Duodenal mucosa (tissue), 2 donors: ENCODE measurements at regions not wholly inside any gene's neighbourhood (a gene's known extent, or its start where the extent isn't known, plus 50 kb on each side); places are given as distances from the start of the nearest gene placed in this dataset.

Experiments used
- H3K27ac ChIP-seq: one replicate; pipeline ENCODE4 v1.7.0; 2013; ENCODE audit warnings: low read depth, low read length
- H3K27me3 ChIP-seq, 2 donors: one replicate each; pipeline ENCODE4 v1.7.0; 2013; ENCODE audit warnings: low read length in 2 of 2, control low read depth in 1 of 2; ENCODE audit not compliant: insufficient read depth in 2 of 2, control insufficient read depth in 1 of 2
- H3K36me3 ChIP-seq, 2 donors: one replicate each; pipeline ENCODE4 v1.7.0; 2013; ENCODE audit warnings: low read length in 2 of 2, control low read depth in 1 of 2; ENCODE audit not compliant: insufficient read depth in 2 of 2, control insufficient read depth in 1 of 2
- H3K4me1 ChIP-seq, 2 donors: one replicate each; pipeline ENCODE4 v1.7.0; 2013; ENCODE audit warnings: low read length in 2 of 2, control low read depth in 1 of 2; ENCODE audit not compliant: insufficient read depth in 2 of 2, control insufficient read depth in 1 of 2
- H3K4me3 ChIP-seq, 2 donors: one replicate each; pipeline ENCODE4 v1.7.0; 2013; ENCODE audit warnings: low read length in 2 of 2, low read depth in 1 of 2
- H3K9ac ChIP-seq, 2 donors: one replicate each; pipeline ENCODE4 v1.7.0; 2013; ENCODE audit warnings: low read length in 2 of 2, low read depth in 1 of 2
- H3K9me3 ChIP-seq, 2 donors: one replicate each; pipeline ENCODE4 v1.7.0; 2013; ENCODE audit warnings: low read length in 2 of 2, control low read depth in 1 of 2; ENCODE audit not compliant: control insufficient read depth in 1 of 2

DNA sequence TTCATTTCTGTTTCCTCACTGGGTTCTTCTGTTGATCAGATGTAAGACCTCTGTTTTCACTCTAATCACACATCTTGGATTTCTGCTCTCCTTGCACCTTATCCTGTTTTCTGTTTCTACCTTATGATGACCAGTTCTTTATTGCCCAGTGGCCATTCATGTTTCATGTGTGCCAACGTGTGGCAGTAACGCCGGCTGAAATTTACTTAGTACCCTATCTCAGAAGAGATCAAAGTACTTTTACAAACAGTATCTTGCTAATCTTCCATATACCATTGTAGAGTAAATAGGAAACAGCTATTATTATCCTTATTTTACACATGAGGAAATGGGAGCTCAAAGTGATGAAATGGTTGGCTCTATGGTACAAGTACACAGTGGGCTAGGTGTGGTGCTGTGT is 74.0 kb downstream of the GATA3 start:
- Histone ChIP-seq H3K36me3 (no peaks in the 10 kb centered on the region), H3K27ac (no peak overlapping the region), H3K27me3 (peaks cover 0 to 3% of the 10 kb centered on the region in 2 donors), H3K9ac (no peak overlapping the region), H3K9me3 (no peaks in the 10 kb centered on the region), H3K4me3 (no peak overlapping the region), H3K4me1 (no peaks in the 10 kb centered on the region)

DNA sequence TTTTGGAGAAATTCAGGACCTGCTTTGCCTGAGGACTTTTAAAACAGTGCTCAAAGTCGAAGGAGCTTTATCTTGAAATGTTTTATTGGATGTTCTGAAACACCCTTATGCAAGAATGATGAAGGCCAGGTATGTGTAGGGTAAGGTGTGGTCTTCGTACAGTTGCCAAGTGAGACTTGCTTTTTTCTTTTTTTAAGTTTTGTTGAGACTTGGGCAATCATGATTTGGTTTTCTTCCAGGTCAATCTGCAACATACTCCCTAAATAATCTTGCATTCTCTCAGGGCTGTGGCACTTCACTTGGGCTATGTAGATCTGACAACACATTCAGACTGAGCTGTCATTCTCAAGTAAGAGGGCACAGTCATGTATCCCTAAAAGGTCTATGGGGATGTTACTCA is 75.0 kb downstream of the GATA3 start:
- H3K9me3 ChIP-seq, result no peaks in the 10 kb centered on the region
- H3K27ac ChIP-seq, result no peak overlapping the region
- H3K4me3 ChIP-seq, result no peak overlapping the region
- no peaks in the 10 kb centered on the region for H3K4me1 ChIP-seq
- H3K27me3 ChIP-seq, result no peaks in the 10 kb centered on the region
- no peak overlapping the region for H3K9ac ChIP-seq
- H3K36me3 ChIP-seq, result no peaks in the 10 kb centered on the region

DNA sequence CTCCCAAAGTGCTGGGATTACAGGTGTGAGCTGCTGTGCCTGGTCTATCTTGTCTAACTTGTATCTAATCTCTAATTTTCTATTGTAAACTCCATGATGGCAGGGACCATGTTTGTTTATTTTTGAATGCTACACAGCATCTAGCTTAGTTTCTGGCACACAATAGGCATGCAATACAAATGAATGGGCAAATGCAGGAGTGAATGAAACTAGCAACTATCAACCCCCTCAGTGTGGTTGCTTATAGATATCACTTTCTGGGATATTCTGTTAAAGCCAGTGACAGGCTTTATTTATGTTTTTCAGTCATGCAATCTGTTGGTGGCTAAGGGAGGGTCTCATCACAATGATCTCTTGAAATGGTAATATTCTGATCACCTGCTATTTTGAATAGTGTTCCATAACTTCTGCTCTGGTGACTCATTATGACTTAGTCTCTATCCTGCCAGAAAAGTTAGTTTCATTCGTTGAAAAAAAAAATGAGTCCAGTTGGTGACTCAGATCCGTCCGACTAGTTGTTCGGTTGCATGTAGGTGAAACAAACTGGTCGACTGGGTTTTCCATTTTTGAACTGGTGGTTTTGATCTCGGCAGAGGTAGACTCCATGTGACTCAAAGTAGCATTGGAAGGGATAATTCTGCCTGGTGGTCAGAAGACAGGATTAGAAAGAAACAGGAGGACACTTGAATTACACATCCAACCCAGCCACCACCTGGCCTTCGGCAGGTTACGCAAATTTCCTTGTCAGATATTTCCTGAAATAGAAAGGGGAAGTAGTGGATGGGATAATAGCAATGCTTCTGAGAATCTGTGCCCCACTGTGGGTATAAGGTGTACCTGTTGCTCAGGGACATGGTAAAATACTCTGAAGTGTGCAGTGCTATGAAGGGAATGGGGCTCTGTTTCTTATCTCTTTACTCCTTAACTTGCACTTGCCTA is 76.8 kb downstream of the GATA3 start:
- H3K27me3 ChIP-seq, result no peaks in the 10 kb centered on the region
- no peak overlapping the region for H3K4me3 ChIP-seq
- no peak overlapping the region for H3K27ac ChIP-seq
- H3K9me3 ChIP-seq, result no peaks in the 10 kb centered on the region
- H3K9ac ChIP-seq, result no peak overlapping the region
- H3K4me1 ChIP-seq, result no peaks in the 10 kb centered on the region
- no peaks in the 10 kb centered on the region for H3K36me3 ChIP-seq

DNA sequence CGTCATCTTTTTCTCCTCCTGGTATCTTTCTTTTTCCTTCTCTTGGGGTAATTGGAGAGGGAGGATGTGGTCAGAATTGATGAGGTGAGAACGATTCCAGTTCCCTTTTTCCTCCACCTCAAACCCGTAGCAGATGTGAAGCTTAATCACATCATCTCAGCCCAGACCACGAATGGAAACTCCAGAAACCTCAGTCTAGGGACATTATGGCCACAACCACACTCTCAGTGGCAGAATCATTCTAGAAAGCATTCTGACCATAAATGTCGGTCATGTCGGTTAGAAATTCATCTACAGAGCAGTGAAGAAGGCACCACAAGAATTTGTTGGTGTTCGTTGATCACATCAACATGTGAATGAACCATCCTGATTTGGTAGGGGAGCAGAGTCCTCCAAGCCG is 78.7 kb downstream of the GATA3 start:
- Histone ChIP-seq H3K27me3 (no peaks in the 10 kb centered on the region), H3K4me1 (no peaks in the 10 kb centered on the region), H3K27ac (no peak overlapping the region), H3K36me3 (no peaks in the 10 kb centered on the region), H3K9me3 (no peaks in the 10 kb centered on the region), H3K4me3 (no peak overlapping the region), H3K9ac (no peak overlapping the region)

DNA sequence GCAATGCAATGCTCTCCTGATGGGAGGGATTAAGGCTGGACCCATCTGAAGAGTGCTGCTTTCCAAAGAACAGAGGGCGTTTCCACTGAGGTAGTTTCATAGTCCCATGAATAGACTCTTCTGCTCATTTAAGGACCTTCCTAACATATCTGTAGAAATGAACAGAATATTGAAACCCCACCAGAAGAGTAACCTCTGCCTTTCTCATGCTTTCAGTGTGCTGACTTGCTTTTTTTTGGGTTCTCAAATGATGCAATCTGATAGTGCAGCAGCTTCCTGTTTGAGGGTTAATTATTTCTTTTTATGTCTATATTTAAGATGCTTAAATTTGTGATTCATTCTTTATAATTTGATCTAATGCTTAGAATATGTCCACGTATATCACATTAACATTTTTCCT is 82.2 kb downstream of the GATA3 start:
- no peaks in the 10 kb centered on the region for H3K4me1 ChIP-seq
- H3K27me3 ChIP-seq, result no peaks in the 10 kb centered on the region
- no peak overlapping the region for H3K4me3 ChIP-seq
- no peaks in the 10 kb centered on the region for H3K9me3 ChIP-seq
- no peaks in the 10 kb centered on the region for H3K36me3 ChIP-seq
- H3K9ac ChIP-seq, result no peak overlapping the region
- H3K27ac ChIP-seq, result no peak overlapping the region

DNA sequence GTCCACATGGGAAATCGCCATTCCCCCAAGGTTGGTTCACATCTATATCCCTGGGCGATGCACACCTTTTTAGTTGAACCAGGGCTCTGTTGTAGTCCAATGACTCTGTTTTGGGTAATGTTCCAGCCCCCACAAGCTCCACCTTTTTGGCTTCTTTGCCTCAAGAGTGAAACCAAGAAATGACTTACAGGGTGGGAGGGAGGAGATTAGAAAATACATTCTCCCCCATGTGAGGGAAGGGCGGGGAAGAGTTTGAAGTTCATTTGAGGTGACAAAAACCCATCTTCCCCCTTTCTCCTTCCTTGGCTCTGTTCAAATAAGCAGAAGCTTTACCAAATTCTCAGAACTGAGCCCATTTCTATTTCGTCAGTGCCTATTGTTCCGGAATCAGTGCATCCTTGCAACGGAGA is 82.8 kb downstream of the GATA3 start:
- no peaks in the 10 kb centered on the region for H3K36me3 ChIP-seq
- H3K4me1 ChIP-seq, result no peaks in the 10 kb centered on the region
- peak overlapping the region in 1 of 2 donors; percentile 26 for H3K4me3 ChIP-seq
- no peaks in the 10 kb centered on the region for H3K9me3 ChIP-seq
- no peak overlapping the region for H3K9ac ChIP-seq
- H3K27me3 ChIP-seq, result no peaks in the 10 kb centered on the region
- no peak overlapping the region for H3K27ac ChIP-seq

DNA sequence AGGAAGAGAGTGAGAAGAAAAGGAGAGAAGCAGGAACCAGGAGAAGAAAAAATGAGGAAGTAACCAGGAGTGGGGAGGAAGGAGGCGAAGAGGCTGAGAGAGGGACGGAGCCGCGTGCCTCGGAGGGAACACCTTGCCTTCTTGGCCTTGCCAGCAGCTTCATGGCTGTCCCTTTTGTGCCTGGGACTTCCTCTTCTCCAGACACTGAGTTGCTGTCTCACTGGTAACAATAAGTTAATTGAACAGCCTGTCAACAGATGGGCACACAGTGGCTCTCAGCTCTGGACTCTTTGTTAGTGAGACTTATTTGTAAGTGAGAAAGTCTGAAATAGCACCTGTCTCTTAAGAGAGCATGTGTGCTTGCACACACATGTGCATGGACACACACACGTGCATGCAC is 83.2 kb downstream of the GATA3 start:
- no peaks in the 10 kb centered on the region for H3K27me3 ChIP-seq
- H3K9me3 ChIP-seq, result no peaks in the 10 kb centered on the region
- H3K36me3 ChIP-seq, result no peaks in the 10 kb centered on the region
- H3K27ac ChIP-seq, result no peak overlapping the region
- no peak overlapping the region for H3K4me3 ChIP-seq
- H3K4me1 ChIP-seq, result no peaks in the 10 kb centered on the region
- no peak overlapping the region for H3K9ac ChIP-seq

DNA sequence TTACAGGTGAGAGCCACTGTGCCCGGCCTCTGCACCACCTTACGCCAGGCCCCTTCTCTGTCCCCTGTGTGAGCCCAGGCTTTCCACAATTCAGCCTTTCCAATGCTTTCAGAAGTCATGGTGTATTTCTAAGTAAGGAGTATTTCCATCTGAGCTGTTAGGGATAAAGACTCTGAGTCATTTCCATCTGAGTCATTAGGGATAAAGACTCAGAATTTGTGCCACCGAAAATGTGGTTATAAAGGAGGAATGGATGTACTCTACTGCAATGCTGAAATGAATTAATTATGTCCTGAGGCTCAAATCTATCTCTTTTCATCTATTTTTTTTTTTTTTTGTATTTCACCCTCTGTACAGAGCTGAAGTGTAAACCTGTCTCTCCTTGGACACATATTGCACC is 84.0 kb downstream of the GATA3 start:
- no peaks in the 10 kb centered on the region for H3K4me1 ChIP-seq
- no peak overlapping the region for H3K9ac ChIP-seq
- no peaks in the 10 kb centered on the region for H3K36me3 ChIP-seq
- H3K27ac ChIP-seq, result no peak overlapping the region
- H3K4me3 ChIP-seq, result no peak overlapping the region
- no peaks in the 10 kb centered on the region for H3K9me3 ChIP-seq
- no peaks in the 10 kb centered on the region for H3K27me3 ChIP-seq

DNA sequence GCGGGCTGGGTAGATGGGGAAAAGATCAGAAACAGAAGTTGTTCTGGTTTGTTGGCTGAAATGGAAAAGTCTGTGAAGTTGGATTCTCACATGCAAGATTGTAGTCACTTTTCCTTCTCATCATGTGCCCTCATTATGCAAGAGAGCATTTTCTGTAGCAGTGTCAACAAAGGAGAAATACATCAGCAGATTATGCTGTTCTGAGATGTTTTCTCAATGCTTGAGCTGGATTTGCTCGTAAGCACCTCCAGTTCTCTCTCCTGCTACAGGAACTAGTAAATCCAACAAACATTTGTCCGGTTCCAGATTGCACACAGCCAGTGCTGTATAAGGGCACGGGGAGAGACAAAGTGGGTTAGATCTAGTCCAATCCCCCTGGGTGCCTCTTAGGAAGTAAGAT is 90.0 kb downstream of the GATA3 start:
- Histone ChIP-seq H3K4me3 (no peak overlapping the region), H3K27ac (no peak overlapping the region), H3K36me3 (no peaks in the 10 kb centered on the region), H3K4me1 (no peaks in the 10 kb centered on the region), H3K9ac (no peak overlapping the region), H3K9me3 (no peaks in the 10 kb centered on the region), H3K27me3 (peaks cover 0 to 3% of the 10 kb centered on the region in 2 donors)

DNA sequence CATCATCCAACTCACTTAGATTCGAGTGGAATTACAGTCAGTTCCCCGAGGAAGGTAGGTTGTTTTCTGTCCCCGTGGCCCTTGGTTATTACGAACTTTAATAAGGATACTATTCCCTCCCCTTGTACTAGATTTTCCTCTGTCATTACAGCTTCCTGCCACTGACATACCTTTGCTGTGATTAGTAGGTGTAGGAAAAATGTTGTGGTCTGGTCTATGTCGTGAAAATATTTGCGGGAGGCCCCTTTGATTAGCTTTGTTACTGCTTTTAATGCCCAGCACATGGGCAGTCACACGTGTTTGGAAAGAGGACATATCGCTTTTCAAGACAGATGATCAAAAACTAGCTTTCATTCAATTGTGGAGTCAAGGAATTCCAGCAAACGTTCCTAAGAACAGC is 92.2 kb downstream of the GATA3 start:
- Histone ChIP-seq H3K9ac (no peak overlapping the region), H3K4me1 (no peaks in the 10 kb centered on the region), H3K27me3 (peaks cover 0 to 3% of the 10 kb centered on the region in 2 donors), H3K36me3 (no peaks in the 10 kb centered on the region), H3K9me3 (no peaks in the 10 kb centered on the region), H3K27ac (no peak overlapping the region), H3K4me3 (no peak overlapping the region)
